ENCODE measurements at regions not wholly inside any gene's neighbourhood (a gene's known extent, or its start where the extent isn't known, plus 50 kb on each side); places are given as distances from the start of the nearest gene placed in this dataset.

- H3K27ac ChIP-seq (ENCODE audit: low read depth in 1 of 2, low read length in 2 of 2) = no peak overlapping the region
- H3K27me3 ChIP-seq (ENCODE audit: control insufficient read depth in 4 of 4, insufficient read depth in 4 of 4, low read length in 3 of 4) = no peaks in the 10 kb centered on the region
- no peak for DNase-seq (ENCODE audit: low spot score)
- whole genome bisulfite sequencing = 85% methylated on average over 4 of the region's 4 CpGs
- H3K9me3 ChIP-seq (ENCODE audit: control insufficient read depth in 4 of 4, low read length in 3 of 4) = no peaks in the 10 kb centered on the region
- TF ChIP-seq FOXA2 (IDR thresholded peaks at IDR 0.05) = no peak
- TF ChIP-seq ATF3 (IDR thresholded peaks at IDR 0.05) = no peak
- no peak for TF ChIP-seq RAD21 (IDR thresholded peaks at IDR 0.05)
- no peak for TF ChIP-seq TAF1 (conservative IDR thresholded peaks at IDR 0.05)
- no peak for TF ChIP-seq FOXA1 (IDR thresholded peaks at IDR 0.05)
- TF ChIP-seq GABPA (IDR thresholded peaks at IDR 0.05 in 1 of 2, conservative IDR thresholded peaks at IDR 0.05 in 1 of 2) = no peak
- no peak for TF ChIP-seq RXRA (IDR thresholded peaks at IDR 0.05)
- TF ChIP-seq YY1 (IDR thresholded peaks at IDR 0.05) = no peak
- TF ChIP-seq EGR1 (IDR thresholded peaks at IDR 0.05; ENCODE audit: low read depth in 2 of 2) = no peak
- no peak for TF ChIP-seq ZBTB33 (IDR thresholded peaks at IDR 0.05)
- TF ChIP-seq REST (IDR thresholded peaks at IDR 0.05) = no peak
- no peak for TF ChIP-seq HNF4A (conservative IDR thresholded peaks at IDR 0.05)
- TF ChIP-seq HNF4G (IDR thresholded peaks at IDR 0.05) = no peak
- no peak for TF ChIP-seq CTCF (IDR thresholded peaks at IDR 0.05; ENCODE audit: low read depth, low read length, missing input control)
- no peak for TF ChIP-seq SP1 (IDR thresholded peaks at IDR 0.05)
- TF ChIP-seq JUND (IDR thresholded peaks at IDR 0.05) = no peak
- no peak for TF ChIP-seq NR2F2 (IDR thresholded peaks at IDR 0.05)
- no peak for TF ChIP-seq MAX (IDR thresholded peaks at IDR 0.05)
- no peaks in the 10 kb centered on the region for H3K36me3 ChIP-seq (ENCODE audit: control insufficient read depth in 4 of 4, insufficient read depth in 3 of 4, low read depth in 1 of 4, low read length in 3 of 4)
- H3K9ac ChIP-seq (ENCODE audit: low read depth in 1 of 2, low read length in 2 of 2) = no peak overlapping the region
- no peaks in the 10 kb centered on the region for H3K4me1 ChIP-seq (ENCODE audit: control insufficient read depth in 4 of 4, insufficient read depth in 4 of 4, low read length in 3 of 4)
- no peak overlapping the region for H3K4me3 ChIP-seq (ENCODE audit: low read depth in 1 of 3, low read length in 3 of 3)
Observed at GRCh38 chr20:43302936-43303335, 113.2 kb upstream of the PTPRT start.
